Neural progenitor cell (in vitro differentiated cells): ENCODE measurements at regions not wholly inside any gene's neighbourhood (a gene's known extent, or its start where the extent isn't known, plus 50 kb on each side); places are given as distances from the start of the nearest gene placed in this dataset.

Experiments
- DNase-seq: peaks from one replicate; pipeline ENCODE4 v3.0.0-alpha.2; 2016; ENCODE audit warnings: low spot score
- H2AFZ ChIP-seq: fragments of 200-600 bp; sonication (generic); replicated peaks from 2 replicates; pipeline ENCODE4 v1.6.1; 2016; ENCODE audit warnings: antibody characterized with exemption
- H3F3A ChIP-seq: fragments of 200-600 bp; sonication (generic); 2 replicates; pipeline ENCODE4 v1.6.1; 2016; ENCODE audit warnings: antibody characterized with exemption, low read depth
- H3K27ac ChIP-seq: fragments of 200-600 bp; sonication (generic); 2 replicates; pipeline ENCODE4 v1.5.1; 2016; ENCODE audit warnings: mild to moderate bottlenecking
- H3K27me3 ChIP-seq: fragments of 200-600 bp; sonication (generic); 2 replicates; pipeline ENCODE4 v1.6.1; 2016; ENCODE audit warnings: mild to moderate bottlenecking, moderate library complexity
- H3K36me3 ChIP-seq: fragments of 200-600 bp; sonication (generic); 2 replicates; pipeline ENCODE4 v1.5.1; 2016
- H3K4me1 ChIP-seq: fragments of 200-600 bp; sonication (generic); 2 replicates; pipeline ENCODE4 v1.6.1; 2016; ENCODE audit warnings: mixed run types
- H3K4me2 ChIP-seq: fragments of 200-600 bp; sonication (generic); 2 replicates; pipeline ENCODE4 v1.6.1; 2016
- H3K4me3 ChIP-seq: fragments of 200-600 bp; sonication (generic); 2 replicates; pipeline ENCODE4 v1.5.1; 2016
- H3K79me2 ChIP-seq: fragments of 200-600 bp; sonication (generic); 2 replicates; pipeline ENCODE4 v1.6.1; 2016; ENCODE audit warnings: low read depth
- H3K9ac ChIP-seq: fragments of 200-600 bp; sonication (generic); 2 replicates; pipeline ENCODE4 v1.6.1; 2016
- H3K9me3 ChIP-seq: fragments of 200-600 bp; sonication (generic); 2 replicates; pipeline ENCODE4 v1.5.1; 2016; ENCODE audit warnings: low read depth
- H4K20me1 ChIP-seq: fragments of 200-600 bp; sonication (generic); 2 replicates; pipeline ENCODE4 v1.6.1; 2016; ENCODE audit warnings: low read depth
- H3K27ac Mint-ChIP-seq: 3 replicates; pipeline ENCODE4 v1.8.0; 2021; ENCODE audit warnings: mixed read lengths
- H3K27me3 Mint-ChIP-seq: 2 replicates; pipeline ENCODE4 v1.8.0; 2022; ENCODE audit warnings: low read depth, mild to moderate bottlenecking, inconsistent platforms, moderate library complexity, mixed read lengths; ENCODE audit not compliant: insufficient read depth
- H3K36me3 Mint-ChIP-seq: 3 replicates; pipeline ENCODE4 v1.8.0; 2021; ENCODE audit warnings: mixed read lengths
- H3K4me1 Mint-ChIP-seq: 3 replicates; pipeline ENCODE4 v1.8.0; 2021; ENCODE audit warnings: mixed read lengths
- H3K4me3 Mint-ChIP-seq: 3 replicates; pipeline ENCODE4 v1.8.0; 2021; ENCODE audit warnings: mild to moderate bottlenecking, moderate library complexity, mixed read lengths
- H3K9me3 Mint-ChIP-seq: 3 replicates; pipeline ENCODE4 v1.8.0; 2020; ENCODE audit warnings: mixed read lengths
- CTCF ChIP-seq: fragments of 200-600 bp; sonication (generic); IDR thresholded peaks from 2 replicates; pipeline ENCODE4 v1.5.1; 2017; ENCODE audit warnings: antibody characterized with exemption, mild to moderate bottlenecking
- EZH2 ChIP-seq: fragments of 200-600 bp; sonication (generic); IDR thresholded peaks from 2 replicates; pipeline ENCODE4 v1.6.1; 2017; ENCODE audit warnings: antibody characterized with exemption, mild to moderate bottlenecking, moderate library complexity
- EZH2phosphoT487 ChIP-seq: fragments of 200-600 bp; sonication (generic); IDR thresholded peaks from 2 replicates; pipeline ENCODE4 v1.6.1; 2017; ENCODE audit warnings: antibody characterized with exemption

- H3F3A ChIP-seq = no peaks in the 10 kb centered on the region
- no peak overlapping the region for H2AFZ ChIP-seq
- H3K79me2 ChIP-seq = no peaks in the 10 kb centered on the region
- H3K9ac ChIP-seq = no peak overlapping the region
- Mint-ChIP-seq H3K27me3 (peaks cover 2% of the 10 kb centered on the region), H3K4me1 (no peaks in the 10 kb centered on the region), H3K9me3 (no peaks in the 10 kb centered on the region), H3K27ac (no peak overlapping the region), H3K36me3 (no peaks in the 10 kb centered on the region), H3K4me3 (no peak overlapping the region)
- H3K4me2 ChIP-seq = no peak overlapping the region
- no peaks in the 10 kb centered on the region for H3K9me3 ChIP-seq
- no peak overlapping the region for H3K4me3 ChIP-seq
- no peaks in the 10 kb centered on the region for H3K27me3 ChIP-seq
- H3K36me3 ChIP-seq = no peaks in the 10 kb centered on the region
- H3K27ac ChIP-seq = no peak overlapping the region
- no peaks in the 10 kb centered on the region for H4K20me1 ChIP-seq
- no peak for DNase-seq
- TF ChIP-seq CTCF (no peak), EZH2 (no peak), EZH2phosphoT487 (no peak)
- no peaks in the 10 kb centered on the region for H3K4me1 ChIP-seq
Observed at GRCh38 chr7:156178857-156179256, 366.6 kb upstream of the SHH start.

GRCh38 chr7:156178214-156178613, 366.0 kb upstream of the SHH start:
- Mint-ChIP-seq H3K4me1 (no peaks in the 10 kb centered on the region), H3K9me3 (no peaks in the 10 kb centered on the region), H3K27ac (no peak overlapping the region), H3K36me3 (no peaks in the 10 kb centered on the region), H3K27me3 (peaks cover 2% of the 10 kb centered on the region), H3K4me3 (no peak overlapping the region)
- Histone ChIP-seq H3K27ac (no peak overlapping the region), H3K4me3 (no peak overlapping the region), H3K79me2 (no peaks in the 10 kb centered on the region), H3F3A (no peaks in the 10 kb centered on the region), H3K27me3 (no peaks in the 10 kb centered on the region), H3K4me1 (no peaks in the 10 kb centered on the region), H2AFZ (no peak overlapping the region), H3K4me2 (no peak overlapping the region), H3K9ac (no peak overlapping the region), H4K20me1 (no peaks in the 10 kb centered on the region), H3K36me3 (no peaks in the 10 kb centered on the region), H3K9me3 (no peaks in the 10 kb centered on the region)
- TF ChIP-seq CTCF (no peak), EZH2phosphoT487 (no peak), EZH2 (no peak)
- no peak for DNase-seq

GRCh38 chr7:156177422-156178055, 365.3 kb upstream of the SHH start:
- Histone ChIP-seq H3F3A (no peaks in the 10 kb centered on the region), H3K9me3 (no peaks in the 10 kb centered on the region), H3K36me3 (no peaks in the 10 kb centered on the region), H3K79me2 (no peaks in the 10 kb centered on the region), H3K4me2 (no peak overlapping the region), H3K27ac (no peak overlapping the region), H3K9ac (no peak overlapping the region), H4K20me1 (no peaks in the 10 kb centered on the region), H3K4me3 (no peak overlapping the region), H2AFZ (no peak overlapping the region), H3K27me3 (no peaks in the 10 kb centered on the region), H3K4me1 (no peaks in the 10 kb centered on the region)
- TF ChIP-seq EZH2 = no peak
- no peak for TF ChIP-seq CTCF
- TF ChIP-seq EZH2phosphoT487 = no peak
- H3K27me3 Mint-ChIP-seq = peaks cover 8% of the 10 kb centered on the region
- no peaks in the 10 kb centered on the region for H3K36me3 Mint-ChIP-seq
- no peaks in the 10 kb centered on the region for H3K9me3 Mint-ChIP-seq
- H3K27ac Mint-ChIP-seq = no peak overlapping the region
- H3K4me1 Mint-ChIP-seq = no peaks in the 10 kb centered on the region
- no peak for DNase-seq
- no peak overlapping the region for H3K4me3 Mint-ChIP-seq
